GM12874 (cell line): ENCODE measurements at regions not wholly inside any gene's neighbourhood (a gene's known extent, or its start where the extent isn't known, plus 50 kb on each side); places are given as distances from the start of the nearest gene placed in this dataset.

Experiments
- TF ChIP-seq, protein P1 (sequence below): IDR thresholded peaks from 2 replicates; pipeline ENCODE4 v1.5.1; 2011; ENCODE audit warnings: low read depth, mild to moderate bottlenecking, control low read depth, low read length, moderate library complexity; ENCODE audit not compliant: insufficient read depth

DNA sequence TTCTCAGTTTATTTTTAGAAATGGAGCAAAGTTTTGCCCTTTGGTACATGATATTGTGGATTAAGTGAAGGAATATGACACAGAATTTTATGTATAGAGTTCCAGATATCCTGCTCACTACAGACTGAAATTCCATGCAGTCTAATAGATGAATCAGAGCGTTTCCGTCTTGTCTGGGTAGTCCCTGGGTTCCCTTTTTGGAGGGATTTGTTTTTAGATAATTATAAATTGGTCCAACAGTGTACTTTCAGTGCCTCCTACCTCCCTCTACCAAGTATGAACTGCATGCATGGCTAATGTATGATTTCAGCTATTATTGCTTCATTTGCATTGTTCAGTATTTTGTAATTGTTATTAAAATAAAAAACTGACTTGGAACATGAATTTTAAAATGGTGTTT is 74.4 kb downstream of the SEPTIN7 start:
- TF ChIP-seq, protein P1, sequence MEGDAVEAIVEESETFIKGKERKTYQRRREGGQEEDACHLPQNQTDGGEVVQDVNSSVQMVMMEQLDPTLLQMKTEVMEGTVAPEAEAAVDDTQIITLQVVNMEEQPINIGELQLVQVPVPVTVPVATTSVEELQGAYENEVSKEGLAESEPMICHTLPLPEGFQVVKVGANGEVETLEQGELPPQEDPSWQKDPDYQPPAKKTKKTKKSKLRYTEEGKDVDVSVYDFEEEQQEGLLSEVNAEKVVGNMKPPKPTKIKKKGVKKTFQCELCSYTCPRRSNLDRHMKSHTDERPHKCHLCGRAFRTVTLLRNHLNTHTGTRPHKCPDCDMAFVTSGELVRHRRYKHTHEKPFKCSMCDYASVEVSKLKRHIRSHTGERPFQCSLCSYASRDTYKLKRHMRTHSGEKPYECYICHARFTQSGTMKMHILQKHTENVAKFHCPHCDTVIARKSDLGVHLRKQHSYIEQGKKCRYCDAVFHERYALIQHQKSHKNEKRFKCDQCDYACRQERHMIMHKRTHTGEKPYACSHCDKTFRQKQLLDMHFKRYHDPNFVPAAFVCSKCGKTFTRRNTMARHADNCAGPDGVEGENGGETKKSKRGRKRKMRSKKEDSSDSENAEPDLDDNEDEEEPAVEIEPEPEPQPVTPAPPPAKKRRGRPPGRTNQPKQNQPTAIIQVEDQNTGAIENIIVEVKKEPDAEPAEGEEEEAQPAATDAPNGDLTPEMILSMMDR = no peak

DNA sequence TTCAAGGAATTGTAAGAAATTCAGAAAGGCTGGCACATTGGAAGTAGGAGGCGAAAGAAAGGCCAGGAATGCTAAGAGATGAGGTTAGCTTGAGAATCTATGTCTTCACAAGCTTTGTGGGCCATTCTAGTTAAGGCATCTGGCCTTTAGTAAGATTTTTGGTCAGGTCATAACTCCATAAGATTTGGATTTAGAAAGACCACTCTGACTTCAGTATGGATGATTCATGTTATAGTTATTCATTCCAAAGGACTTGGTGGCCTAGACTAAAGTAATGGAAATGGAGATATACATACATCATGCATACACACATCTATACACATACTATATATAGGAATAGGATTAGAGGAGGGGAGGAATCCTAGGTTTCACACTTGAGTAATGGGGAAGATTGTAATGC is 77.5 kb downstream of the SEPTIN7 start:
- TF ChIP-seq, protein P1 = no peak

DNA sequence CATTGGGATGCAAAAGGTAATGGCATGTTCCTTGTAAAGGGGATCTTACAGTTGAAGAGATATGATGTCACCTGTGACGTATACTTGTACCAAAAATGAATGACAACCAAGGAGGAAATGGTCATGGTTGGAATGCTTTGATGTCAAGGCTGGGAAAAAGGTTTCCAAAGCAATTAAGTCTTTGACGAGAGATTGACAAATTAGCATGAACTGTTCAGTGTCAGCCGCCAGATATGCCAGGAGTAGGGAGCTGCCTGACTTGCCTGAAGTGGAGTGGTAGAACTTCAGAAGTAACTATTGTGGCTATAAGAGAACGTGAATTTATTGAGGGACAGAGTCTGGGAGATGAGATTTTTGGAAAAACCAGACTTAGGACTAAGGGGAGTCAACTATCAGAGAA is 88.1 kb downstream of the SEPTIN7 start:
- TF ChIP-seq, protein P1 = no peak

GRCh38 chr7:35889870-35890269 is 89.0 kb downstream of the SEPTIN7 start:
- TF ChIP-seq, protein P1 = no peak

- TF ChIP-seq, protein P1 = no peak
Measured at GRCh38 chr7:35891004-35891830, 90.4 kb downstream of the SEPTIN7 start.

GRCh38 chr7:35893649-35894048 is 92.8 kb downstream of the SEPTIN7 start:
- TF ChIP-seq, protein P1 = no peak

GRCh38 chr7:35894721-35895120 is 93.9 kb downstream of the SEPTIN7 start:
- TF ChIP-seq, protein P1 = no peak
